Fibroblast of peridontal ligament (primary cell): ENCODE measurements at regions not wholly inside any gene's neighbourhood (a gene's known extent, or its start where the extent isn't known, plus 50 kb on each side); places are given as distances from the start of the nearest gene placed in this dataset.

Experiments used
- DNase-seq: peaks from one replicate; pipeline ENCODE4 v3.0.0-alpha.2; 2010; ENCODE audit errors: extremely low read depth

GRCh38 chr15:25051399-25052154, 96.8 kb downstream of the SNRPN start:
- no peak for DNase-seq

DNA sequence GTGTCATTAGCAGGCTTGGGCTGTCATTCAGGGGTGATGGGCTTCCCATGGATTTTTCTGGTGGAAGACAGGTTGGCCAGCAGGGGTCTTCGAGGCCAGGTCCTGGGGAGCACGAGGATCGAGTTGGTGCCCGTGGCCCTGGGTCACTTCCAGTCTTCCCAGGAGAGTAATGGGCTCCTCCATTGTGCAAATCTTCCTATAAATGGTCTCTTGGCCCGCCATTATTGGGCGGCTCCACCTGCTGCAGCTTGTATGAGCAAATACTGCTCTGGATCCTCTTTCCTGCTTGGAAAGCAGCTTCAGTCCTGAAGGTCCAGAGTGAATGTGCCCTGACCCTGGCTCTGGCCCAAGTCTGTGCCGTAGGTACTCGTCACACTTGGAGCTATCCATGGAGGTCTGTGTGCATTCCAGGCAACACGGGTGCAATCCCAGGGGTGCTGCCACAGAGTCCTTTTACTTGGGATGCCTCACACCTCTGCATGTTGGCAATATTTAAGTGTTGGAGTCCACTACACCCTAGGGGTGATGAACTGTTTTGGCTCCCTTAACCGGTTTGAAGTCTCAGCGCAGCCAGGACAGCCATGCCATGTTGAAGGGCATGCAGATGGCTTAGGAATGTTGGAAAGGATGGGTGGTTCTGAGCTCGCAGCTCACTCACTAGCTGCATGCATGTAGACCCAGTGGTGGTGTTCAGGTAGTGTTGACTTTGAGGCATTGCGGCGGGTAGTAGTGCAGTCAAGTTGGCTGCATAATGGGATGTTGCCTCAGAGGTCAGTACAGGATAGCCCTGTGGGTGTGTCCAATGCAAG, 97.6 kb downstream of the SNRPN start:
- DNase-seq = no peak

DNA sequence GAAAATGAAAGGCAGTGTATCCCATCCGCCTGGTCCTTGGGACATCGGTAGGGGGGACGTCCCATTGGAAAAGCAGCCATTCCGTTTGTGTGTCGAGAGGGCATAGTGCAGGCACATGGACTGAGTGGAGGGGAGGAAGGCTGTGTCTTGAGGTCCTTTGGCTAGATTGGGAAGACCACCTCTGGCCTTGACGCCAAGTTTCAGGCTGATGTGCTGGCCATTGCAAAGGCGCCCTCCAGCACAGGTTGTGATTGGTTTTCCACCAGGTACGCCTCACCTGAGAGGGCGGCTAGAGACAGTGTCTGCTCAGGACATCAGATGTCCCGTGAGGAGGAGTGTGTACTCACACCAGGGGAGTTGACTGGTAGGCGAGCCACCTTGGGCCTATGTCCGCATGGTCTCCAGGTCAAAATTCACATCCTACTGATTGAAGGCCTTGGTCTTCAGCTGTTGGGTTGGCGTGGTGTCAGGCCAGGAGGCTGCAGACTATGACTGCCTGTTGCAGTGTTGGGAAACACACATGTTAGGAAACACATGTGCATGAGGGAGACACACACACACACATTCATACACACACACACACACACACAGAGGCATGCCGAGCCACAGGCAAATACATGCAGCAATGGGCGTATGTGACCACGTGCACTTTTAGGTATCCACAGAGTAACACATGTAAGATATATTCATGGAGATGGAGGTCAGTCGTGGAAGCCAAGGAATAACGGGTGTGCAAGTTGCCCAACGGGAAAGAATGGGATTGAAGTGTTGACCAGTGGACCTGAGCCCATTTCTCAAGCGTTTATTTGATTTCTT, 98.4 kb downstream of the SNRPN start:
- DNase-seq = no peak

- DNase-seq = no peak
Measured at GRCh38 chr15:25054329-25054728, 99.5 kb downstream of the SNRPN start.

DNA sequence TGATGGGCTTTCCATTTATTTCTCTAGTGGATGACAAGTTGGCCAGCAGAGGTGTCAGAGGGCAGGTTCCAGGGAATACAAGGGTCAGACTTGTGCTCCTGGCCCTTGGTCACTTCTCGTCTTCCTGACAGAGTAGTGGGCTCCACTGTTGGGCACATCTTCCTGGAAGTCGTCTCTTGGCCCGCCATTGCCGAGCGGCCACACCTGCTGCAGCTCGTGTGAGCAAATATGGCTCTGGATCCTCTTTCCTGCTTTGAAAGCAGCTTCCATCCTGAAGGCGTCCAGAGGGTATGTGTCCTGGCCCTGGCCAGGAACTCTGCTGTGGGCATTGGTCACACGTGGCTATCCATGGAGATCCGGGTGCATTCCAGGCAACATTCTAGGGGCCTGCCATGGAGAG, 100.2 kb downstream of the SNRPN start:
- no peak for DNase-seq

GRCh38 chr15:25055356-25056068, 100.7 kb downstream of the SNRPN start:
- no peak for DNase-seq

GRCh38 chr15:25056484-25057425, 102.0 kb downstream of the SNRPN start:
- no peak for DNase-seq

- DNase-seq = no peak
Measured at GRCh38 chr15:25057574-25057973, 102.8 kb downstream of the SNRPN start.

DNA sequence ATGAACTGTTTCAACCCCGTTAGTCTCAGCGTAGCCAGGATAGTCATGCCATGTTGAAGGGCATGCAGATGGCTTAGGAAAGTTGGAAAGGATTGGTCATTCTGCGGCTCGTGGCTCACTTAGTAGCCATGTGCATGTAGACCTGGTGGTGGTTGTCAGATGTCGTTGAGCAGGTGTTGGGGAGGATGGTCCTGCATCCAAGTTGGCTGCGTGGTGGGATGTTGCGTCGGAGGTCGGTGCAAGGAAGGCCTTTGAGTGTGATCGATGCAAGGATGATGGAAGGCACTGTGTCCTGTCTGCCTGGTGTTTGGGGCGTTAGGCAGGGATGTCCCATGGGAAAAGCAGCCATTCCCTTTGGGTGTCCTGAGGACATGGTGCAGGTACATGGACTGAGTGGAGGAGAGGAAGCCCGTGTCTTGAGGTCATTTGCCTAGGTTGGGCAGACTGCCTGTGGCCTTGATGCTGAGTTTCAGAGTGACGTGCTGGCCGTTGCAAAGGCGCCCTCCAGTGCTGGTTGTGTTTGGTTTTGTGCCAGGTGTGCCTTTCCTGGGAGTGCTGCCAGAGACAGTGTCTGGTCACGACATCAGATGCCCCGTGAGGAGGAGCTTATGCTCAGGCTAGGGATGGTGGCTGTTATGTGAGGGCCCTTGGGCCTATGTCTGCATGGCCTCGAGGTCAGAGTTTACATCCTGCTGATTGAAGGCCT, 103.4 kb downstream of the SNRPN start:
- DNase-seq = no peak

DNA sequence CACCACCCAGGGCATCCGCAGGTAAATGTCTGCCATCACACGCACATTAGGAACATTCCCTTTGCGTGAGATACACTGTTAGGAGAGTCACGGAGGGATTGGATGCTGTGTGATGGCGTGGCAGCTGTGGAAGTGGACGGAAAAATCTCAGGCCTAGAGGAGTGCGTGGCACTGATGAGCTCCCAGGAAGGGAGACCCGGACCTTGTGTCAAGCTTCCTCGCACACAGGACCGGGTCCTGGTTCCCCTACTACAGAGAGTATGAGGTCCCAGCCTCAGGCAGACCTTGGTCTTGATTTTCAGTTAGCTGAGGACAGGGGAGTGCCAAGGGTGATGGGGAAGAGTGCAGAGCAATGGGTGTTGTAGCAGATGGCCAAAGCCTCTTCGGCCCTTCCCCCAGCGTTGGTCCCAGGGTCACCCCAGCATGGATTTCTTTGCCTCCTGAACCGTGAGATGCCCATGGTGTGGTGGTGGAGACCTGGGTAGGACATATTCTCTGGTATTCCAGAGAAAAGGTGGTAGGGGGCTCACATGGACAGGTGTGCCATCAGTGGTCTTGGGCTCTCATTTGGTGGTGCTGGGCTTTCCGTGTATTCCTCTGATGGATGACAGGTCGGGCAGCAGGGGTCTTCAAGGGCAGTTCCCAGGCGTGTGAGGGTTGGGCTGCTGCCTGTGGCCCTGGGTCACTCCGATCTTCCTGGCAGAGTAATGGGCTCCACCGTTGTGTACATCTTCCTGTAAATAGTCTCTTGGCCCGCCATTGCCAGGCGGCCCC, 105.1 kb downstream of the SNRPN start:
- no peak for DNase-seq

DNA sequence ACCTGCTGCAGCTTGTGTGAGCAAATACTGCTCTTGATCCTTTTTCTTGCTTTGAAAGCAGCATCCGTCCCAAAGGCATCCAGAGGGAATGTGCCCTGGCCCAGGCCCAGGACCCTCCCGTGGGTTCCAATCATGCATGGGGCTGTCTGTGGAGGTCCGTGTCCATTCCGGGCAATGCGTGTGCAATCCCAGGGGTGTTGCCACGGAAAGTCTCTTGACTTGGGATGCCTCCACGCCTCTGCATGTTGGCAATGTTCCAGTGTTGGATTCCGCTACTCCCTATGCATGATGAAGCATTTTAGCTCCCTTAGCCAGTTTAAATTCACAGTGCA, 105.7 kb downstream of the SNRPN start:
- DNase-seq = no peak

GRCh38 chr15:25060996-25061620, 106.3 kb downstream of the SNRPN start:
- no peak for DNase-seq

DNA sequence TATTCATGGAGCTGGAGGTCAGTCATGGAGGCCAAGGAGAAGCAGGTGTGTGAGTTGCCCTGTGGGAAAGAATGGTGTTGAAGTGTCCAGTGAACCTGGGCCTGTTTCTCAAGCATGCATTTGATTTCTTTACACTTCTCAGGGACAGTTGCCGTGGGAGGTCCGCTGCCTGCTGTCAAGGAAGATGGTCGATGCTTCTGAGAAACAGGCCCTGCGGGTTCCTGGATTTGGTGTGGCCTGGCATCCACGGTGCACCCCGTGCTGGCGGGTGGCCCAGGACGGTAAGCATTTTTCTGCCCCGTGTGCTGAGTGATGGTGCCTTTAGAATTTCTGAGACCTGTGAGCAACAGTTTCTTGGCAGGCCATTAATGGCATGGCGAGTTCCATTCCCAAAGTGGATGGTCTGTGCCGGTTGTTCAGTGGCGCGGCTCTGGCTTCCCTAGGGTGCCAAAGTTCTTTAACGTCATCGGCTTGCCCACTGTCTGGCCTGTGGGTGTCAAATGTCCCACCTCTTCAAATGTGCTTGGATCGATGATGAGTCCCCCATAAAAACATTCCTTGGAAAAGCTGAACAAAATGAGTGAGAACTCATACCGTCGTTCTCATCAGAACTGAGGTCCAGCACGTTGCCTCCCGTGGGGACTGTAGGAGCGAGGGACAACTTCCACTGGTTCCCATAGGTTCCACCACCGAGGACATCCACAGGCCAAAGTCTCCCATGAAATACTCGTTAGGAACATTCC, 107.2 kb downstream of the SNRPN start:
- no peak for DNase-seq

- DNase-seq = no peak
Measured at GRCh38 chr15:25062551-25063430, 108.0 kb downstream of the SNRPN start.

GRCh38 chr15:25065286-25065685, 110.5 kb downstream of the SNRPN start:
- DNase-seq = no peak

- DNase-seq = no peak
Measured at GRCh38 chr15:25065876-25066275, 111.1 kb downstream of the SNRPN start.

- DNase-seq = no peak
Measured at GRCh38 chr15:25066708-25067107, 111.9 kb downstream of the SNRPN start.
